H1 (cell line): ENCODE measurements at regions not wholly inside any gene's neighbourhood (a gene's known extent, or its start where the extent isn't known, plus 50 kb on each side); places are given as distances from the start of the nearest gene placed in this dataset.

Source experiments
- CTCF ChIA-PET: fragments of 300-600 bp; sonication (Branson Sonifier 250); formaldehyde crosslinking; loops from one replicate; lab custom pipeline; 2021; ENCODE audit not compliant: partially characterized antibody; lab: Charles Lee
- POLR2A ChIA-PET: fragments of 300-600 bp; sonication (Branson Sonifier 250); formaldehyde crosslinking; loops from one replicate; lab custom pipeline; 2021; ENCODE audit warnings: inconsistent platforms; ENCODE audit not compliant: partially characterized antibody; lab: Charles Lee
- DNase-seq, 2 experiments: peaks; one replicate each; pipeline versions ENCODE4 v3.0.0 to v3.0.0-alpha.2; 2010 to 2022; ENCODE audit warnings: low spot score in 2 of 2, low read depth in 1 of 2, mixed read lengths in 1 of 2
- FAIRE-seq: peaks from 2 replicates; lab custom pipeline; 2011; peaks lifted over from hg19 to GRCh38; lab: Jason Lieb, UNC
- H2AFZ ChIP-seq: 2 replicates; pipeline ENCODE4 v1.8.1; 2012; ENCODE audit warnings: low read length, inconsistent platforms
- H2AK5ac ChIP-seq: 2 replicates; pipeline ENCODE4 v1.6.1; 2013; ENCODE audit warnings: low read depth, low read length
- H2BK120ac ChIP-seq: replicated peaks from 2 replicates; pipeline ENCODE3; 2013; ENCODE audit warnings: low read depth, low read length, inconsistent platforms
- H2BK12ac ChIP-seq: 2 replicates; pipeline ENCODE4 v1.6.1; 2013; ENCODE audit warnings: low read depth, low read length
- H2BK15ac ChIP-seq: 2 replicates; pipeline ENCODE4 v1.6.1; 2013; ENCODE audit warnings: low read length
- H2BK20ac ChIP-seq: 2 replicates; pipeline ENCODE4 v1.6.1; 2013; ENCODE audit warnings: low read length
- H2BK5ac ChIP-seq: 2 replicates; pipeline ENCODE4 v1.6.1; 2013; ENCODE audit warnings: low read depth, low read length
- H3K14ac ChIP-seq: 2 replicates; pipeline ENCODE4 v1.6.1; 2013; ENCODE audit warnings: inconsistent platforms; ENCODE audit not compliant: insufficient read length
- H3K18ac ChIP-seq: 2 replicates; pipeline ENCODE4 v1.6.1; 2013; ENCODE audit warnings: low read length; ENCODE audit errors: extremely low read depth
- H3K23ac ChIP-seq: 2 replicates; pipeline ENCODE4 v1.6.1; 2013; ENCODE audit warnings: inconsistent platforms; ENCODE audit not compliant: insufficient read length
- H3K23me2 ChIP-seq: 2 replicates; pipeline ENCODE4 v1.6.1; 2013; ENCODE audit warnings: low read depth, low read length
- H3K27ac ChIP-seq: 2 replicates; pipeline ENCODE4 v1.6.1; 2011; ENCODE audit warnings: low read depth, low read length, inconsistent platforms
- H3K27me3 ChIP-seq, 4 experiments: replicated peaks in 1 of 4; 1 replicate in 1 of 4; 2 replicates in 3 of 4; pipeline versions ENCODE4 v1.6.1 to v1.8.1; 2011 to 2013; ENCODE audit warnings: low read length in 3 of 4, mild to moderate bottlenecking in 3 of 4, inconsistent platforms in 2 of 4, mixed read lengths in 2 of 4, moderate library complexity in 1 of 4; ENCODE audit not compliant: control insufficient read depth in 3 of 4, insufficient read depth in 3 of 4; ENCODE audit errors: extremely low read depth in 1 of 4
- H3K36me3 ChIP-seq, 4 experiments: 2 replicates each; pipeline versions ENCODE4 v1.6.1 to v1.8.1; 2011 to 2013; ENCODE audit warnings: mild to moderate bottlenecking in 4 of 4, low read length in 3 of 4, moderate library complexity in 2 of 4, control low read depth in 1 of 4, inconsistent platforms in 1 of 4; ENCODE audit not compliant: insufficient read depth in 4 of 4, control insufficient read depth in 2 of 4
- H3K4ac ChIP-seq: replicated peaks from 2 replicates; pipeline ENCODE3; 2013; ENCODE audit warnings: low read length, low read depth, mixed read lengths, inconsistent platforms; ENCODE audit not compliant: insufficient read length
- H3K4me1 ChIP-seq, 4 experiments: replicated peaks in 1 of 4; 1 replicate in 1 of 4; 2 replicates in 3 of 4; pipeline versions ENCODE4 v1.6.1 to v1.8.1; 2011 to 2013; ENCODE audit warnings: low read length in 3 of 4, inconsistent platforms in 2 of 4, mixed read lengths in 1 of 4; ENCODE audit not compliant: insufficient read depth in 4 of 4, control insufficient read depth in 3 of 4
- H3K4me2 ChIP-seq, 2 experiments: 2 replicates each; pipeline versions ENCODE4 v1.6.1 to v1.8.1; 2011 to 2013; ENCODE audit warnings: low read depth in 2 of 2, low read length in 2 of 2, control low read depth in 1 of 2, inconsistent platforms in 1 of 2, mild to moderate bottlenecking in 1 of 2; ENCODE audit not compliant: insufficient read depth in 1 of 2
- H3K4me3 ChIP-seq, 4 experiments: fragments of 200-600, 300-600 bp in 1 of 4; sonication (generic), shearing (Covaris generic), sonication (Bioruptor Twin) in 1 of 4; 2 replicates each; pipeline versions ENCODE4 v1.5.1 to v1.8.1; 2011 to 2016; ENCODE audit warnings: low read length in 4 of 4, low read depth in 3 of 4, control low read depth in 2 of 4, inconsistent platforms in 2 of 4, mild to moderate bottlenecking in 2 of 4, mixed read lengths in 1 of 4, moderate library complexity in 1 of 4; ENCODE audit not compliant: insufficient read depth in 2 of 4; ENCODE audit errors: extremely low read depth in 1 of 4
- H3K56ac ChIP-seq: replicated peaks from 2 replicates; pipeline ENCODE3; 2013; ENCODE audit warnings: low read depth, mild to moderate bottlenecking, mixed read lengths, low read length, inconsistent platforms; ENCODE audit not compliant: insufficient read length
- H3K79me1 ChIP-seq: 2 replicates; pipeline ENCODE4 v1.6.1; 2013; ENCODE audit warnings: low read depth, low read length, control low read depth
- H3K79me2 ChIP-seq, 2 experiments: 2 replicates each; pipeline versions ENCODE4 v1.6.1 to v1.8.1; 2012 to 2013; ENCODE audit warnings: low read length in 2 of 2, mild to moderate bottlenecking in 2 of 2, inconsistent platforms in 1 of 2; ENCODE audit not compliant: insufficient read depth in 2 of 2, control insufficient read depth in 1 of 2
- H3K9ac ChIP-seq, 4 experiments: replicated peaks in 1 of 4; 1 replicate in 1 of 4; 2 replicates in 3 of 4; pipeline versions ENCODE4 v1.6.1 to v1.8.1; 2011 to 2013; ENCODE audit warnings: low read depth in 3 of 4, low read length in 3 of 4, control low read depth in 2 of 4, mild to moderate bottlenecking in 2 of 4, moderate library complexity in 2 of 4, inconsistent platforms in 1 of 4; ENCODE audit errors: extremely low read depth in 1 of 4
- H3K9me3 ChIP-seq, 2 experiments: 2 replicates each; pipeline versions ENCODE4 v1.6.1 to v1.8.1; 2012 to 2013; ENCODE audit warnings: mild to moderate bottlenecking in 2 of 2, moderate library complexity in 2 of 2, control low read depth in 1 of 2, inconsistent platforms in 1 of 2, low read depth in 1 of 2, low read length in 1 of 2, mixed read lengths in 1 of 2; ENCODE audit not compliant: insufficient read depth in 2 of 2
- H4K20me1 ChIP-seq, 2 experiments: replicated peaks in 1 of 2; 2 replicates each; pipeline versions ENCODE3 to v1.8.1; 2011 to 2013; ENCODE audit warnings: inconsistent platforms in 2 of 2, low read length in 2 of 2, mild to moderate bottlenecking in 1 of 2; ENCODE audit not compliant: insufficient read depth in 2 of 2, control insufficient read depth in 1 of 2
- H4K5ac ChIP-seq: 2 replicates; pipeline ENCODE4 v1.6.1; 2013; ENCODE audit warnings: low read length, low read depth, mixed read lengths, inconsistent platforms; ENCODE audit not compliant: insufficient read length
- H4K8ac ChIP-seq: 2 replicates; pipeline ENCODE4 v1.8.0; 2013; ENCODE audit warnings: mild to moderate bottlenecking, moderate library complexity, low read length, inconsistent platforms; ENCODE audit not compliant: insufficient read depth; ENCODE audit errors: extremely low read depth
- H4K91ac ChIP-seq: replicated peaks from 2 replicates; pipeline ENCODE3; 2013; ENCODE audit warnings: low read length, mixed read lengths, inconsistent platforms; ENCODE audit not compliant: insufficient read length
- RAD21 ChIP-seq, 2 experiments: IDR thresholded peaks in 1 of 2; conservative IDR thresholded peaks in 1 of 2; 2 replicates each; pipeline ENCODE4 v1.6.1; 2011; ENCODE audit warnings: low read depth in 2 of 2, low read length in 2 of 2, improper control_type of control experiment in 1 of 2, inconsistent platforms in 1 of 2, mild to moderate bottlenecking in 1 of 2, moderate library complexity in 1 of 2
- SIX5 ChIP-seq: IDR thresholded peaks from 2 replicates; pipeline ENCODE4 v1.6.1; 2011; ENCODE audit warnings: mild to moderate bottlenecking, low read depth, low read length
- SP4 ChIP-seq: IDR thresholded peaks from 2 replicates; pipeline ENCODE4 v1.6.1; 2012; ENCODE audit warnings: low read length, inconsistent platforms
- WGBS, 2 experiments: shearing (Covaris generic) in 1 of 2; methylation state at CpG; one replicate each; pipeline versions ENCODE4 v1.1.6 to v1.1.7; 2013 to 2015; ENCODE audit warnings: low lambda C conversion rate in 2 of 2, mixed read lengths in 2 of 2, inconsistent platforms in 1 of 2, low coverage in 1 of 2, missing lambda C conversion rate in 1 of 2; ENCODE audit not compliant: insufficient replicate concordance in 2 of 2, insufficient coverage in 1 of 2, insufficient read length in 1 of 2; ENCODE audit errors: extremely low coverage in 1 of 2, missing lambda C conversion rate in 1 of 2; 5-methylcytosine and 5-hydroxymethylcytosine counted together

- no peak overlapping the region for H3K4me2 ChIP-seq
- ChIA-PET POLR2A (no interaction called here), CTCF (interaction anchor here (0.6 kb wide), 1 partner anchor 958 kb away, joined by 3 read pairs; no protein-coding TSS in a partner anchor)
- no peaks in the 10 kb centered on the region for H3K27me3 ChIP-seq
- no peak overlapping the region for H2AK5ac ChIP-seq
- no peak overlapping the region for H2AFZ ChIP-seq
- no peak overlapping the region for H2BK20ac ChIP-seq
- H3K4me1 ChIP-seq, result no peaks in the 10 kb centered on the region; a peak in 1 of 7 replicates
- no peak overlapping the region for H3K23ac ChIP-seq
- H3K18ac ChIP-seq, result no peak overlapping the region
- DNase-seq (no peak), FAIRE-seq (no peak)
- no peaks in the 10 kb centered on the region for H3K23me2 ChIP-seq
- WGBS, 2 experiments, result 95% methylated on average over 4 of the region's 4 CpGs; no CpG with 5 or more reads in 1 of the 2 experiments
- no peaks in the 10 kb centered on the region for H4K20me1 ChIP-seq
- H3K9me3 ChIP-seq, result peaks cover 4 to 7% of the 10 kb centered on the region in 2 experiments; a peak in 2 of 4 replicates
- H3K79me2 ChIP-seq, result no peaks in the 10 kb centered on the region
- no peak overlapping the region for H3K9ac ChIP-seq
- no peak overlapping the region for H2BK15ac ChIP-seq
- no peak overlapping the region for H4K8ac ChIP-seq
- no peaks in the 10 kb centered on the region for H3K79me1 ChIP-seq
- H3K14ac ChIP-seq, result no peak overlapping the region
- H4K5ac ChIP-seq, result no peak overlapping the region
- H2BK12ac ChIP-seq, result no peak overlapping the region
- no peak overlapping the region for H4K91ac ChIP-seq
- no peak overlapping the region for H2BK120ac ChIP-seq
- H2BK5ac ChIP-seq, result no peak overlapping the region
- H3K56ac ChIP-seq, result no peak overlapping the region
- no peak overlapping the region for H3K4ac ChIP-seq
- H3K36me3 ChIP-seq, result no peaks in the 10 kb centered on the region
- no peak overlapping the region for H3K27ac ChIP-seq
- no peak overlapping the region for H3K4me3 ChIP-seq
- TF ChIP-seq SP4 (no peak), SIX5 (no peak), RAD21 (IDR thresholded peaks at IDR 0.05 in 1 of 2, conservative IDR thresholded peaks at IDR 0.05 in 1 of 2; ENCODE audit: low read depth in 2 of 2, low read length in 2 of 2) (no peak)
These were observed 302.6 kb downstream of the AJAP1 start for GRCh38 chr1:4957027-4957426.
